PFSK-1 (cell line): ENCODE measurements at regions not wholly inside any gene's neighbourhood (a gene's known extent, or its start where the extent isn't known, plus 50 kb on each side); places are given as distances from the start of the nearest gene placed in this dataset.

Source experiments
- FOXP2 ChIP-seq: optimal IDR thresholded peaks from 2 replicates; pipeline ENCODE3; 2011; ENCODE audit warnings: borderline replicate concordance, control low read depth, inconsistent platforms; ENCODE audit not compliant: insufficient read depth; ENCODE audit errors: extremely low read length, extremely low read depth
- POLR2AphosphoS5 ChIP-seq: IDR thresholded peaks from 2 replicates; pipeline ENCODE4 v1.6.1; 2012; ENCODE audit warnings: low read depth, mild to moderate bottlenecking, control low read depth, low read length, moderate library complexity
- REST ChIP-seq, 2 experiments: IDR thresholded peaks; 2 replicates each; pipeline versions ENCODE4 v1.6.1 to v1.8.0; 2011 to 2012; ENCODE audit warnings: low read depth in 2 of 2, low read length in 2 of 2, control low read depth in 1 of 2, inconsistent platforms in 1 of 2, mild to moderate bottlenecking in 1 of 2, moderate library complexity in 1 of 2; ENCODE audit not compliant: insufficient read depth in 1 of 2

GRCh38 chr1:11350265-11350664, 77.3 kb downstream of the UBIAD1 start:
- TF ChIP-seq FOXP2 (no peak), POLR2AphosphoS5 (no peak), REST (IDR thresholded peaks at IDR 0.05; ENCODE audit: insufficient read depth in 1 of 2, low read depth in 2 of 2, low read length in 2 of 2) (no peak)
